ENCODE measurements at regions not wholly inside any gene's neighbourhood (a gene's known extent, or its start where the extent isn't known, plus 50 kb on each side); places are given as distances from the start of the nearest gene placed in this dataset.

DNA sequence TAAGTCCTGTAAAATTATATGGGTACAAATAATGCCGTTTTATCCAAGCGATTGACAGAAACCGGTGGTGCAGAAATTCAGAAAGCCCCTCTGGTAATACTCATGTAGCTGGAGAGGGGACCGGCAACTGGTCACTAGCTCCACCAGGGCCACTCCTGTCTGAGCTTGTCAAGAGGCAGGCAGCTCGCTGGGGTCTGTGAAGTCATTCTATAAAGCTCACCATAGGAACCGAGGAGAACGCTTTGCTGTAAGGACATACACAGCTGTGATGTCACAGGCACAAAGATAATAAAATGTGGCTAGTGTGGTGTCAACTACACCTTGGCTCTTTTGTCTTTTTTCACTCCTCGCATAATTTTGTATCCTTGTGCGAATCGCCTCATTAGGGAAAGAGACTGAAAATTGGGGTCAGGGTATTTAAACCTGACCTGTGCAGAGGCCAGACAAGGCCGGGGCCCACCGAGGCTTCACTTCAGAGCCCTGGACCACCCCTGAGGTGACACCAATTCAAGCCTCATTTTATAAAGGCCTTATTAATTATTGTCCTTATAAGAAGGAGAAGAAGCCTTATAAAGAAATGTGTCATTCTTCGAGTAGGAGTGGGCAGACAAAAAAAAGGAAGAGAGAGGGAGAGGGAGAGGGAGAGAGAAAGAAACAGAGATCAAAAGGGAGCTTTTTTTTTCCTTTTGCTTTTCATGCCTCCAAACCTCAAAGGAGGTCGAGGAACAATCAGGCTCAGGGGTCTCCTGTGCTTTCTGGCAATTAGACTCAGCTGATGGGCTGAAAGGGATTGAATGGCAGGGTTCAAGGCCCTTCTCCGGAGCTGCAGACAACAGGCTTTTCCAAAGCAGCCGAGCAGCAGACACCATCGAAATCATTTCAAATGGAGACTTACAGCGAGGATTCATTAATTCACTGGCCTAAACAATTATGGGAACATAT is 813.3 kb upstream of the ARRDC4 start:
- TF ChIP-seq, protein P1, sequence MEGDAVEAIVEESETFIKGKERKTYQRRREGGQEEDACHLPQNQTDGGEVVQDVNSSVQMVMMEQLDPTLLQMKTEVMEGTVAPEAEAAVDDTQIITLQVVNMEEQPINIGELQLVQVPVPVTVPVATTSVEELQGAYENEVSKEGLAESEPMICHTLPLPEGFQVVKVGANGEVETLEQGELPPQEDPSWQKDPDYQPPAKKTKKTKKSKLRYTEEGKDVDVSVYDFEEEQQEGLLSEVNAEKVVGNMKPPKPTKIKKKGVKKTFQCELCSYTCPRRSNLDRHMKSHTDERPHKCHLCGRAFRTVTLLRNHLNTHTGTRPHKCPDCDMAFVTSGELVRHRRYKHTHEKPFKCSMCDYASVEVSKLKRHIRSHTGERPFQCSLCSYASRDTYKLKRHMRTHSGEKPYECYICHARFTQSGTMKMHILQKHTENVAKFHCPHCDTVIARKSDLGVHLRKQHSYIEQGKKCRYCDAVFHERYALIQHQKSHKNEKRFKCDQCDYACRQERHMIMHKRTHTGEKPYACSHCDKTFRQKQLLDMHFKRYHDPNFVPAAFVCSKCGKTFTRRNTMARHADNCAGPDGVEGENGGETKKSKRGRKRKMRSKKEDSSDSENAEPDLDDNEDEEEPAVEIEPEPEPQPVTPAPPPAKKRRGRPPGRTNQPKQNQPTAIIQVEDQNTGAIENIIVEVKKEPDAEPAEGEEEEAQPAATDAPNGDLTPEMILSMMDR (IDR thresholded peaks at IDR 0.05) = no peak
- TF ChIP-seq TEAD4 (CRISPR knock-in tag; IDR thresholded peaks at IDR 0.05) (no peak), ATF2 (CRISPR knock-in tag; IDR thresholded peaks at IDR 0.05; ENCODE audit: borderline replicate concordance, low read depth) (no peak), CBFB (CRISPR knock-in tag; IDR thresholded peaks at IDR 0.05; ENCODE audit: low read depth) (no peak), IRF2 (CRISPR knock-in tag; IDR thresholded peaks at IDR 0.05; ENCODE audit: borderline replicate concordance, low read depth) (no peak), USF2 (CRISPR knock-in tag; IDR thresholded peaks at IDR 0.05) (no peak), ESRRA (CRISPR knock-in tag; IDR thresholded peaks at IDR 0.05; ENCODE audit: borderline replicate concordance) (no peak), SMAD3 (CRISPR knock-in tag; IDR thresholded peaks at IDR 0.05; ENCODE audit: borderline replicate concordance) (no peak), ZNF512 (CRISPR knock-in tag; IDR thresholded peaks at IDR 0.05; ENCODE audit: borderline replicate concordance) (no peak), PRDM15 (CRISPR knock-in tag; IDR thresholded peaks at IDR 0.05) (no peak), ZNF138 (CRISPR knock-in tag; conservative IDR thresholded peaks at IDR 0.05) (no peak), FOXJ3 (CRISPR knock-in tag; IDR thresholded peaks at IDR 0.05; ENCODE audit: borderline replicate concordance) (no peak), USF1 (CRISPR knock-in tag; IDR thresholded peaks at IDR 0.05) (no peak)

All from WTC11 (cell line).